Activated T-helper 1 cell treated with anti-CD3 and anti-CD28 coated beads, Interleukin-12 subunit alpha, Interleukin-12 subunit beta, Interleukin-2, Interleukin-4 antibody, amounts not matched to agents 30 ng/mL and 10 ng/mL and 1 ng/mL, durations not matched to agents 14 hours and 24 hours and 36 hours (primary cell): ENCODE measurements at regions not wholly inside any gene's neighbourhood (a gene's known extent, or its start where the extent isn't known, plus 50 kb on each side); places are given as distances from the start of the nearest gene placed in this dataset.

Source experiments
- DNase-seq: peaks from one replicate; pipeline ENCODE4 v3.0.0; 2021; ENCODE audit warnings: low spot score
- H3K27ac Mint-ChIP-seq: one replicate; pipeline ENCODE4 v1.8.0; 2021; ENCODE audit warnings: mild to moderate bottlenecking, mixed read lengths
- H3K27me3 Mint-ChIP-seq: one replicate; pipeline ENCODE4 v1.8.0; 2022; ENCODE audit warnings: mild to moderate bottlenecking, moderate library complexity, mixed read lengths; ENCODE audit not compliant: insufficient read depth
- H3K36me3 Mint-ChIP-seq: one replicate; pipeline ENCODE4 v1.8.0; 2021; ENCODE audit warnings: low read depth, mixed read lengths
- H3K4me1 Mint-ChIP-seq: one replicate; pipeline ENCODE4 v1.8.0; 2021; ENCODE audit warnings: low read depth, mixed read lengths
- H3K4me3 Mint-ChIP-seq: one replicate; pipeline ENCODE4 v1.8.0; 2021; ENCODE audit warnings: mild to moderate bottlenecking, moderate library complexity, mixed read lengths
- H3K9me3 Mint-ChIP-seq: one replicate; pipeline ENCODE4 v1.8.0; 2021; ENCODE audit warnings: mixed read lengths
- intact Hi-C: fragments of 100-400 bp; cut with micrococcal nuclease; formaldehyde crosslinking; loops from one replicate; pipeline ENCODE4 v1.15.1; 2024

GRCh38 chr5:37991301-37992299 is 151.8 kb upstream of the GDNF start:
- intact Hi-C loops: no loop called here
- H3K4me3 Mint-ChIP-seq: no peak overlapping the region
- peaks cover 2% of the 10 kb centered on the region for H3K27me3 Mint-ChIP-seq

GRCh38 chr5:37989884-37990283 is 150.0 kb upstream of the GDNF start:
- DNase-seq: no peak
- no peaks in the 10 kb centered on the region for H3K36me3 Mint-ChIP-seq
- no peaks in the 10 kb centered on the region for H3K9me3 Mint-ChIP-seq
- intact Hi-C loops: no loop called here
- H3K27me3 Mint-ChIP-seq: peaks cover 2% of the 10 kb centered on the region
- no peaks in the 10 kb centered on the region for H3K4me1 Mint-ChIP-seq
- H3K4me3 Mint-ChIP-seq: no peak overlapping the region
- H3K27ac Mint-ChIP-seq: no peak overlapping the region

More at GRCh38 chr5:37991301-37992299, 151.8 kb upstream of the GDNF start:
- DNase-seq: no peak
- H3K36me3 Mint-ChIP-seq: no peaks in the 10 kb centered on the region
- no peak overlapping the region for H3K27ac Mint-ChIP-seq
- H3K4me1 Mint-ChIP-seq: no peaks in the 10 kb centered on the region
- H3K9me3 Mint-ChIP-seq: no peaks in the 10 kb centered on the region

DNA sequence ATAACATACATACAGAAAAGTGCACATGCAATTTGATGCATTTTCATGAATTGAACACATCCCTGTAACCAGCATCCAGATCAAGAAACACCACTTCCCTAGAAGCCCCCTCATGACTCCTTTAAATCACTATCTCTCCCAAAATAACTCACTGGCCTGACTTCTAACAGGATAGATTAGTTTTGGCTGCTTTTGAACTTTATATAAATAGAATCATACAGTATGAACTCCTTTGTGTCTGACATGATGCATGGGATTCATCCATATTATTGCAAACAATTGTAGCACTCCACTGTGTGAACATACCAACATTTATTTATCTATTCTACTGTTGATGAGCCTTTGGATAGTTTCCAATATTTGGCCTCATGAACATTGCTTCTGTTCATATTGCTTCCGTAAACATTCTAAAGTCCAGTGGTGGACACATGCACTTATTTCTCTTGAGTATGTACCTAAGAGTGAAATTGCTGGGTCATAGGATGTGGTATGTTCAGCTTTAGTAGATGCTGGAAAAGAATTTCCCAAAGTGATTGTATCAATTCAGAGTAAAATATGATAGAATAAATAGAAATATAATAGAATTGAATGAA is 148.7 kb upstream of the GDNF start:
- H3K36me3 Mint-ChIP-seq: no peaks in the 10 kb centered on the region
- DNase-seq: no peak
- no peak overlapping the region for H3K4me3 Mint-ChIP-seq
- H3K27me3 Mint-ChIP-seq: peaks cover 2% of the 10 kb centered on the region
- intact Hi-C loops: no loop called here
- no peaks in the 10 kb centered on the region for H3K9me3 Mint-ChIP-seq
- H3K4me1 Mint-ChIP-seq: no peaks in the 10 kb centered on the region
- H3K27ac Mint-ChIP-seq: no peak overlapping the region

DNA sequence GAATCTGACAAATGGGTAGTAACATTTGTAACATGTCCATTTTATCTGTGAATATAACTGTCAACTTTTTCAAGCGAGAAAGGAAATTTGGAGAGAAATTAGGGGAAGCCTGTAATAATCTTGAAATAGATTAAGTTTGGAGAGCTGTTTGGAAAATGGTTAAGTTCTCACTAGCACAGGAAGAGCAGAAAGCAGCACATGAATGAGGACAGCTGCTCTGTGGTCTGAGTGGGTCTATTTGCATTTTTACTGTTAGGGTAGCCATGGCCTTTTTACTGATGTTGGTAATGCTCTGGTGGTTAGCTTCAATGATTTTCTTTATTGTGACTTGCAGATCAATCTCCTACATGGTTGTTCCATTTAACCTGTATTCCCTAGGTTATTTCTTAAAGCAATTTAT is 144.5 kb upstream of the GDNF start:
- intact Hi-C loops: no loop called here
- no peak for DNase-seq
- Mint-ChIP-seq H3K9me3 (peaks cover 10% of the 10 kb centered on the region), H3K36me3 (no peaks in the 10 kb centered on the region), H3K4me1 (no peaks in the 10 kb centered on the region), H3K27me3 (peaks cover 2% of the 10 kb centered on the region), H3K4me3 (no peak overlapping the region), H3K27ac (no peak overlapping the region)

- intact Hi-C loops: no loop called here
- H3K27me3 Mint-ChIP-seq: peaks cover 2% of the 10 kb centered on the region
- H3K9me3 Mint-ChIP-seq: peaks cover 10% of the 10 kb centered on the region
- H3K27ac Mint-ChIP-seq: no peak overlapping the region
- H3K4me3 Mint-ChIP-seq: no peak overlapping the region
- H3K36me3 Mint-ChIP-seq: no peaks in the 10 kb centered on the region
- no peak for DNase-seq
- H3K4me1 Mint-ChIP-seq: no peaks in the 10 kb centered on the region
Measured at GRCh38 chr5:37983463-37983862, 143.6 kb upstream of the GDNF start.

GRCh38 chr5:37979559-37979958 is 139.7 kb upstream of the GDNF start:
- no peaks in the 10 kb centered on the region for H3K27me3 Mint-ChIP-seq
- no peak for DNase-seq
- intact Hi-C loops: no loop called here
- no peaks in the 10 kb centered on the region for H3K4me1 Mint-ChIP-seq
- H3K4me3 Mint-ChIP-seq: no peak overlapping the region
- H3K27ac Mint-ChIP-seq: no peak overlapping the region
- no peaks in the 10 kb centered on the region for H3K36me3 Mint-ChIP-seq
- H3K9me3 Mint-ChIP-seq: peaks cover 15% of the 10 kb centered on the region

GRCh38 chr5:37975531-37975930 is 135.7 kb upstream of the GDNF start:
- H3K4me1 Mint-ChIP-seq: no peaks in the 10 kb centered on the region
- H3K27ac Mint-ChIP-seq: no peak overlapping the region
- intact Hi-C loops: no loop called here
- peaks cover 5% of the 10 kb centered on the region for H3K9me3 Mint-ChIP-seq
- H3K36me3 Mint-ChIP-seq: no peaks in the 10 kb centered on the region
- H3K27me3 Mint-ChIP-seq: no peaks in the 10 kb centered on the region
- no peak overlapping the region for H3K4me3 Mint-ChIP-seq
- DNase-seq: no peak

- Mint-ChIP-seq H3K4me3 (no peak overlapping the region), H3K9me3 (no peaks in the 10 kb centered on the region), H3K27me3 (no peaks in the 10 kb centered on the region), H3K27ac (no peak overlapping the region), H3K36me3 (no peaks in the 10 kb centered on the region), H3K4me1 (no peaks in the 10 kb centered on the region)
- DNase-seq: no peak
- intact Hi-C loops: no loop called here
Measured at GRCh38 chr5:37971483-37972024, 131.7 kb upstream of the GDNF start.

GRCh38 chr5:37966871-37967270 is 127.0 kb upstream of the GDNF start:
- Mint-ChIP-seq H3K27ac (no peak overlapping the region), H3K36me3 (no peaks in the 10 kb centered on the region), H3K4me1 (no peaks in the 10 kb centered on the region), H3K4me3 (no peak overlapping the region), H3K27me3 (no peaks in the 10 kb centered on the region), H3K9me3 (no peaks in the 10 kb centered on the region)
- no peak for DNase-seq
- intact Hi-C loops: no loop called here

DNA sequence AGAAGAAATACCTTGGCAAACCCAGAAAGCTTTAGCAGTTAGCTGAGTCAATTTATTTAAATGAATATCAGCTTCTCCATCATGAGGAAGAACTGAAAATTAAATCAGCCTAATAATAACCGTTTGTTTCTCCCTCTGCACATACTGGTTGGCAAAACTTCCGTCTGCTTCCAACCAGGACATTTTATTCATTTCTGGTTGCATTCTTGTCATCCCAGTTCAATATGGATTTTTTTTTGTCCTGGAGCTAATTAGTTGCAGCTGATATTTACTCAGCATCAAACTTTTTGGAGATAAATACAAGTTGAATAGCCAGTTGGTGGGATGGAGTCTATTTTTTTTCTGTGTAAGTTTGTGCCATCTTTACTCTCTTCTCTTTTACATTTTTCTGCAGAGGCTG is 126.5 kb upstream of the GDNF start:
- Mint-ChIP-seq H3K27ac (no peak overlapping the region), H3K9me3 (no peaks in the 10 kb centered on the region), H3K36me3 (no peaks in the 10 kb centered on the region), H3K27me3 (no peaks in the 10 kb centered on the region), H3K4me3 (no peak overlapping the region), H3K4me1 (no peaks in the 10 kb centered on the region)
- no peak for DNase-seq
- intact Hi-C loops: no loop called here

- no peak overlapping the region for H3K27ac Mint-ChIP-seq
- H3K36me3 Mint-ChIP-seq: no peaks in the 10 kb centered on the region
- H3K9me3 Mint-ChIP-seq: peaks cover 15% of the 10 kb centered on the region
- no peak for DNase-seq
- H3K27me3 Mint-ChIP-seq: no peaks in the 10 kb centered on the region
- no peaks in the 10 kb centered on the region for H3K4me1 Mint-ChIP-seq
- H3K4me3 Mint-ChIP-seq: no peak overlapping the region
- intact Hi-C loops: no loop called here
Measured at GRCh38 chr5:37962389-37962788, 122.5 kb upstream of the GDNF start.

DNA sequence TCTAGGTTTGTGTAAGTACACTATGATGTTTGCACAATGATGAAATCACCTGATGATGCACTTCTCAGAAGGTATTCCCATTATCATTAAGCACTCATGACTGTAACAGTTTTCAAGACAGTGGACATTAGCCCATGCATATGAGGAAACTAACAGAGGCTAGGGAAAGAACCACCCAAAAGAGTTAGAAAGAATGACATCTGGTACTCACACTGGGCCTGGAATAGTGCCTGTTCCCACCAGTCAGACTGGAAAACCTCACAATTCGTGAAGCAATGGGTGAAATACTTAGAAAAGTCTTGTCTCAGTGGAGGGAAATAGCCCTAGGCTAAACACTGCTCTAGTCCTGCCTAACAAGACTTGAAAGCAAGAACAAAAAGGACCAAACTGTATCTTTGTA is 117.4 kb upstream of the GDNF start:
- no peak overlapping the region for H3K4me3 Mint-ChIP-seq
- peaks cover 15% of the 10 kb centered on the region for H3K9me3 Mint-ChIP-seq
- H3K27me3 Mint-ChIP-seq: no peaks in the 10 kb centered on the region
- H3K27ac Mint-ChIP-seq: no peak overlapping the region
- no peak for DNase-seq
- intact Hi-C loops: no loop called here
- H3K4me1 Mint-ChIP-seq: no peaks in the 10 kb centered on the region
- no peaks in the 10 kb centered on the region for H3K36me3 Mint-ChIP-seq

- Mint-ChIP-seq H3K4me3 (no peak overlapping the region), H3K27ac (no peak overlapping the region), H3K9me3 (peaks cover 15% of the 10 kb centered on the region), H3K4me1 (no peaks in the 10 kb centered on the region), H3K27me3 (no peaks in the 10 kb centered on the region), H3K36me3 (no peaks in the 10 kb centered on the region)
- intact Hi-C loops: no loop called here
- no peak for DNase-seq
Measured at GRCh38 chr5:37955748-37956147, 115.9 kb upstream of the GDNF start.
